Mesenchymal stem cell (in vitro differentiated cells and primary cell): ENCODE measurements at regions not wholly inside any gene's neighbourhood (a gene's known extent, or its start where the extent isn't known, plus 50 kb on each side); places are given as distances from the start of the nearest gene placed in this dataset.

Source experiments
- DNase-seq: peaks from one replicate; pipeline ENCODE4 v3.0.0-alpha.2; 2013
- H2AFZ ChIP-seq: one replicate; pipeline ENCODE4 v1.6.1; 2013; ENCODE audit warnings: low read depth, mild to moderate bottlenecking, control low read depth, inconsistent platforms, low read length, moderate library complexity
- H2AK5ac ChIP-seq: 2 replicates; pipeline ENCODE4 v1.6.1; 2013; ENCODE audit warnings: low read length, moderate library complexity, mild to moderate bottlenecking, inconsistent platforms; ENCODE audit not compliant: severe bottlenecking
- H2BK120ac ChIP-seq: one replicate; pipeline ENCODE4 v1.6.1; 2013; ENCODE audit warnings: low read depth, mild to moderate bottlenecking, inconsistent platforms, low read length, moderate library complexity
- H2BK12ac ChIP-seq, 2 experiments: one replicate each; pipeline ENCODE4 v1.6.1; 2013; ENCODE audit warnings: inconsistent platforms in 2 of 2, low read length in 2 of 2, mild to moderate bottlenecking in 2 of 2, moderate library complexity in 2 of 2, control low read depth in 1 of 2
- H2BK15ac ChIP-seq: one replicate; pipeline ENCODE4 v1.6.1; 2013; ENCODE audit warnings: mild to moderate bottlenecking, low read depth, inconsistent platforms; ENCODE audit not compliant: poor library complexity, severe bottlenecking
- H2BK5ac ChIP-seq: 2 replicates; pipeline ENCODE4 v1.6.1; 2013; ENCODE audit warnings: low read depth, mild to moderate bottlenecking, low read length, control low read depth, inconsistent platforms; ENCODE audit not compliant: poor library complexity, severe bottlenecking
- H3K14ac ChIP-seq, 2 experiments: one replicate each; pipeline ENCODE4 v1.6.1; 2013; ENCODE audit warnings: inconsistent platforms in 2 of 2, low read length in 2 of 2, control low read depth in 1 of 2, mild to moderate bottlenecking in 1 of 2, moderate library complexity in 1 of 2
- H3K18ac ChIP-seq, 2 experiments: one replicate each; pipeline ENCODE4 v1.6.1; 2013; ENCODE audit warnings: inconsistent platforms in 2 of 2, low read length in 2 of 2, control low read depth in 1 of 2, low read depth in 1 of 2, mild to moderate bottlenecking in 1 of 2
- H3K23ac ChIP-seq, 2 experiments: one replicate each; pipeline ENCODE4 v1.6.1; 2013; ENCODE audit warnings: inconsistent platforms in 2 of 2, low read length in 2 of 2, mild to moderate bottlenecking in 2 of 2, moderate library complexity in 2 of 2, control low read depth in 1 of 2
- H3K27ac ChIP-seq: 2 replicates; pipeline ENCODE4 v1.5.1; 2013; ENCODE audit warnings: mild to moderate bottlenecking, moderate library complexity, low read length, control low read depth, inconsistent platforms; ENCODE audit not compliant: poor library complexity, severe bottlenecking
- H3K27me3 ChIP-seq, 2 experiments: 2 replicates each; pipeline versions ENCODE4 v1.6.1 to v1.7.0; 2013; ENCODE audit warnings: low read length in 2 of 2, mild to moderate bottlenecking in 2 of 2, moderate library complexity in 2 of 2, control low read depth in 1 of 2, inconsistent platforms in 1 of 2; ENCODE audit not compliant: control insufficient read depth in 1 of 2, insufficient read depth in 1 of 2
- H3K36me3 ChIP-seq, 2 experiments: 2 replicates each; pipeline versions ENCODE4 v1.6.1 to v1.7.0; 2013; ENCODE audit warnings: low read length in 2 of 2, control low read depth in 1 of 2, inconsistent platforms in 1 of 2, low read depth in 1 of 2, mild to moderate bottlenecking in 1 of 2; ENCODE audit not compliant: insufficient read depth in 2 of 2, control insufficient read depth in 1 of 2
- H3K4ac ChIP-seq, 2 experiments: one replicate each; pipeline ENCODE4 v1.6.1; 2013; ENCODE audit warnings: inconsistent platforms in 2 of 2, low read length in 2 of 2, mild to moderate bottlenecking in 2 of 2, moderate library complexity in 2 of 2, control low read depth in 1 of 2, low read depth in 1 of 2
- H3K4me1 ChIP-seq: 2 replicates; pipeline ENCODE4 v1.6.1; 2013; ENCODE audit warnings: low read depth, low read length, control low read depth; ENCODE audit not compliant: control insufficient read depth, insufficient read depth
- H3K4me2 ChIP-seq: 2 replicates; pipeline ENCODE4 v1.6.1; 2013; ENCODE audit warnings: low read length, mild to moderate bottlenecking, inconsistent platforms; ENCODE audit not compliant: poor library complexity, severe bottlenecking
- H3K4me3 ChIP-seq, 2 experiments: 2 replicates each; pipeline versions ENCODE4 v1.5.1 to v1.7.0; 2013; ENCODE audit warnings: low read length in 2 of 2, mild to moderate bottlenecking in 2 of 2, control low read depth in 1 of 2, low read depth in 1 of 2; ENCODE audit not compliant: insufficient read depth in 1 of 2
- H3K79me1 ChIP-seq: replicated peaks from 2 replicates; pipeline ENCODE4 v1.6.1; 2013; ENCODE audit warnings: mild to moderate bottlenecking, control low read depth, low read length, inconsistent platforms; ENCODE audit not compliant: poor library complexity, severe bottlenecking
- H3K9ac ChIP-seq: 2 replicates; pipeline ENCODE4 v1.7.0; 2013; ENCODE audit warnings: mild to moderate bottlenecking, low read length, moderate library complexity
- H3K9me3 ChIP-seq: 2 replicates; pipeline ENCODE4 v1.7.0; 2013; ENCODE audit warnings: mild to moderate bottlenecking, low read length; ENCODE audit not compliant: control insufficient read depth
- H4K8ac ChIP-seq: one replicate; pipeline ENCODE4 v1.6.1; 2013; ENCODE audit warnings: inconsistent platforms, mild to moderate bottlenecking, low read length, moderate library complexity
- H4K91ac ChIP-seq: one replicate; pipeline ENCODE4 v1.6.1; 2013; ENCODE audit warnings: mild to moderate bottlenecking, low read length, inconsistent platforms
- WGBS: methylation state at CpG from one replicate; pipeline ENCODE4 v1.1.7; 2013; ENCODE audit warnings: mixed read lengths; 5-methylcytosine and 5-hydroxymethylcytosine counted together

GRCh38 chr9:74277532-74277931, 219.6 kb upstream of the RORB start:
- Histone ChIP-seq H3K14ac (no peak overlapping the region), H3K4me3 (no peak overlapping the region), H2AFZ (no peak overlapping the region), H3K27me3 (no peaks in the 10 kb centered on the region), H3K18ac (no peak overlapping the region), H4K91ac (no peak overlapping the region), H2AK5ac (no peak overlapping the region), H3K23ac (no peak overlapping the region), H2BK120ac (no peak overlapping the region), H3K27ac (no peak overlapping the region), H3K79me1 (no peaks in the 10 kb centered on the region), H3K9me3 (no peaks in the 10 kb centered on the region), H3K9ac (no peak overlapping the region), H3K36me3 (no peaks in the 10 kb centered on the region), H4K8ac (no peak overlapping the region), H3K4me1 (no peaks in the 10 kb centered on the region), H2BK12ac (no peak overlapping the region), H3K4me2 (no peak overlapping the region), H2BK5ac (no peak overlapping the region), H2BK15ac (no peak overlapping the region), H3K4ac (no peak overlapping the region)
- WGBS, result 26% methylated on average over 2 of the region's 3 CpGs
- no peak for DNase-seq

- no peak overlapping the region for H4K91ac ChIP-seq
- H3K4me1 ChIP-seq, result no peaks in the 10 kb centered on the region
- no peak overlapping the region for H2BK12ac ChIP-seq
- no peaks in the 10 kb centered on the region for H3K36me3 ChIP-seq
- no peak overlapping the region for H3K27ac ChIP-seq
- no peak overlapping the region for H3K4ac ChIP-seq
- no peaks in the 10 kb centered on the region for H3K9me3 ChIP-seq
- no peak overlapping the region for H3K14ac ChIP-seq
- H3K18ac ChIP-seq, result no peak overlapping the region
- 96% methylated on average over 1 of the region's 1 CpG for WGBS
- H3K27me3 ChIP-seq, result no peaks in the 10 kb centered on the region
- H3K9ac ChIP-seq, result no peak overlapping the region
- DNase-seq, result no peak
- H2BK5ac ChIP-seq, result no peak overlapping the region
- H2BK120ac ChIP-seq, result no peak overlapping the region
- no peak overlapping the region for H2AFZ ChIP-seq
- no peak overlapping the region for H3K4me3 ChIP-seq
- no peak overlapping the region for H4K8ac ChIP-seq
- H3K23ac ChIP-seq, result no peak overlapping the region
- H3K79me1 ChIP-seq, result no peaks in the 10 kb centered on the region
- H2BK15ac ChIP-seq, result no peak overlapping the region
- no peak overlapping the region for H3K4me2 ChIP-seq
- no peak overlapping the region for H2AK5ac ChIP-seq
Observed at GRCh38 chr9:74281674-74282073, 215.5 kb upstream of the RORB start.

GRCh38 chr9:74282526-74283253, 214.4 kb upstream of the RORB start:
- Histone ChIP-seq H2BK15ac (no peak overlapping the region), H3K27ac (no peak overlapping the region), H3K4me1 (no peaks in the 10 kb centered on the region), H3K4me3 (no peak overlapping the region), H3K23ac (no peak overlapping the region), H3K14ac (no peak overlapping the region), H2AK5ac (no peak overlapping the region), H3K9me3 (no peaks in the 10 kb centered on the region), H4K8ac (no peak overlapping the region), H2BK12ac (no peak overlapping the region), H3K27me3 (no peaks in the 10 kb centered on the region), H3K9ac (no peak overlapping the region), H2BK5ac (no peak overlapping the region), H3K18ac (no peak overlapping the region), H3K4ac (no peak overlapping the region), H3K36me3 (no peaks in the 10 kb centered on the region), H4K91ac (no peak overlapping the region), H3K79me1 (no peaks in the 10 kb centered on the region), H2AFZ (no peak overlapping the region), H3K4me2 (no peak overlapping the region), H2BK120ac (no peak overlapping the region)
- 0% methylated on average over 1 of the region's 1 CpG for WGBS
- no peak for DNase-seq

GRCh38 chr9:74284581-74285450, 212.3 kb upstream of the RORB start:
- Histone ChIP-seq H2BK120ac (no peak overlapping the region), H2BK5ac (no peak overlapping the region), H3K79me1 (no peaks in the 10 kb centered on the region), H3K4me2 (no peak overlapping the region), H3K27me3 (no peaks in the 10 kb centered on the region), H2AK5ac (no peak overlapping the region), H2AFZ (no peak overlapping the region), H3K14ac (no peak overlapping the region), H3K27ac (no peak overlapping the region), H3K9ac (no peak overlapping the region), H3K23ac (no peak overlapping the region), H4K8ac (no peak overlapping the region), H3K9me3 (no peaks in the 10 kb centered on the region), H3K4ac (no peak overlapping the region), H2BK15ac (no peak overlapping the region), H2BK12ac (no peak overlapping the region), H3K4me1 (no peaks in the 10 kb centered on the region), H3K36me3 (no peaks in the 10 kb centered on the region), H3K4me3 (no peak overlapping the region), H4K91ac (no peak overlapping the region), H3K18ac (no peak overlapping the region)
- 58% methylated on average over 10 of the region's 11 CpGs for WGBS
- DNase-seq, result no peak
